HL-60 (cell line): ENCODE measurements at regions not wholly inside any gene's neighbourhood (a gene's known extent, or its start where the extent isn't known, plus 50 kb on each side); places are given as distances from the start of the nearest gene placed in this dataset.

Source experiments
- CTCF ChIP-seq: IDR thresholded peaks from one replicate; pipeline ENCODE4 v1.5.1; 2011; ENCODE audit warnings: low read length, control low read depth, inconsistent platforms; ENCODE audit not compliant: insufficient read depth
- POLR2AphosphoS5 ChIP-seq: IDR thresholded peaks from 2 replicates; pipeline ENCODE4 v1.6.1; 2012; ENCODE audit warnings: low read depth

- TF ChIP-seq POLR2AphosphoS5 (no peak), CTCF (no peak)
Measured at GRCh38 chr14:36394593-36394992, 74.2 kb upstream of the MBIP start.
